K562 (cell line): ENCODE measurements at regions not wholly inside any gene's neighbourhood (a gene's known extent, or its start where the extent isn't known, plus 50 kb on each side); places are given as distances from the start of the nearest gene placed in this dataset.

Experiments used
- ATAC-seq: fragments of 200-7000 bp; cut with Tn5 transposase; 3 replicates; pipeline ENCODE4 v1.9.1; 2020; ENCODE audit warnings: moderate library complexity
- BruUV-seq: library from RNA; stranded (reverse); fragments of 400-500 nt; replicated peaks from 2 replicates; lab custom pipeline; 2021; lab: Mats Ljungman, UMichigan
- CTCF ChIA-PET: fragments of 300-600 bp; formaldehyde crosslinking; extraction: SDS; loops from one replicate; lab custom pipeline; 2021; ENCODE audit warnings: low intra/inter-chr PET ratio; lab: Yijun Ruan, JAX
- POLR2A ChIA-PET: fragments of 300-600, 350-650 bp; sonication (Branson Sonifier 250); formaldehyde crosslinking; extraction: SDS; loops from one replicate; lab custom pipeline; 2021; ENCODE audit warnings: antibody characterized with exemption, inconsistent platforms; lab: Yijun Ruan, JAX
- DNase-seq, 4 experiments: peaks; one replicate each; pipeline versions ENCODE4 v3.0.0 to v3.0.0-alpha.2; 2011 to 2018; ENCODE audit warnings: low spot score in 3 of 4, mixed read lengths in 3 of 4; ENCODE audit errors: extremely low read depth in 1 of 4
- FAIRE-seq: peaks from 2 replicates; lab custom pipeline; 2011; peaks lifted over from hg19 to GRCh38; lab: Jason Lieb, UNC
- H2AFZ ChIP-seq: 2 replicates; pipeline ENCODE4 v1.6.0; 2011; ENCODE audit warnings: low read depth, low read length, control low read depth, inconsistent platforms
- H3K27ac ChIP-seq: fragments of 200-600 bp; 3 replicates; pipeline ENCODE4 v1.8.0; 2011; ENCODE audit warnings: low read depth, mild to moderate bottlenecking, control low read depth, inconsistent platforms, low read length, moderate library complexity, mixed read lengths; ENCODE audit errors: extremely low read depth
- H3K27me3 ChIP-seq, 2 experiments: fragments of 300-600 bp in 1 of 2; 2 replicates in 1 of 2; 3 replicates in 1 of 2; pipeline versions ENCODE4 v1.6.0 to v1.8.0; 2011; ENCODE audit warnings: inconsistent platforms in 2 of 2, low read length in 2 of 2, mild to moderate bottlenecking in 1 of 2, mixed read lengths in 1 of 2, moderate library complexity in 1 of 2; ENCODE audit not compliant: control insufficient read depth in 2 of 2, insufficient read depth in 2 of 2
- H3K36me3 ChIP-seq: fragments of 300-600 bp; 3 replicates; pipeline ENCODE4 v1.8.0; 2011; ENCODE audit warnings: mild to moderate bottlenecking, low read length, inconsistent platforms; ENCODE audit not compliant: control insufficient read depth, insufficient read depth
- H3K4me1 ChIP-seq, 2 experiments: fragments of 200-600 bp in 1 of 2; replicated peaks in 1 of 2; 2 replicates in 1 of 2; 3 replicates in 1 of 2; pipeline versions ENCODE4 v1.5.1 to v1.8.0; 2011; ENCODE audit warnings: inconsistent platforms in 2 of 2, low read length in 2 of 2, mild to moderate bottlenecking in 1 of 2, mixed read lengths in 1 of 2, moderate library complexity in 1 of 2; ENCODE audit not compliant: control insufficient read depth in 2 of 2, insufficient read depth in 2 of 2
- H3K4me2 ChIP-seq: 2 replicates; pipeline ENCODE4 v1.6.1; 2011; ENCODE audit warnings: low read length, control low read depth, inconsistent platforms, mixed read lengths; ENCODE audit not compliant: insufficient read depth
- H3K4me3 ChIP-seq: fragments of 200-600 bp; sonication (generic), shearing (Covaris generic); 2 replicates; pipeline ENCODE4 v1.5.1; 2016; ENCODE audit warnings: control low read depth, inconsistent platforms
- H3K79me2 ChIP-seq: fragments of 200-600 bp; 3 replicates; pipeline ENCODE4 v1.8.0; 2011; ENCODE audit warnings: low read length, inconsistent platforms; ENCODE audit not compliant: control insufficient read depth, insufficient read depth
- H3K9ac ChIP-seq, 2 experiments: 2 replicates each; pipeline versions ENCODE4 v1.6.0 to v1.6.1; 2011; ENCODE audit warnings: low read depth in 2 of 2, low read length in 2 of 2, control low read depth in 1 of 2, inconsistent platforms in 1 of 2, mild to moderate bottlenecking in 1 of 2, mixed read lengths in 1 of 2; ENCODE audit not compliant: insufficient read depth in 1 of 2
- H3K9me1 ChIP-seq: one replicate; pipeline ENCODE4 v1.6.0; 2011; ENCODE audit warnings: inconsistent platforms, mild to moderate bottlenecking, low read length, moderate library complexity; ENCODE audit not compliant: control insufficient read depth, insufficient read depth
- H3K9me3 ChIP-seq: replicated peaks from 2 replicates; pipeline ENCODE4 v1.5.1; 2011; ENCODE audit warnings: low read depth, low read length, inconsistent platforms; ENCODE audit not compliant: control insufficient read depth, insufficient read depth
- H4K20me1 ChIP-seq: replicated peaks from 2 replicates; pipeline ENCODE4 v1.6.1; 2011; ENCODE audit warnings: low read length, inconsistent platforms, mixed read lengths; ENCODE audit not compliant: control insufficient read depth, insufficient read depth
- BDP1 ChIP-seq: IDR thresholded peaks from 3 replicates; pipeline ENCODE4 v1.6.1; 2011; ENCODE audit not compliant: insufficient read length, insufficient read depth
- CBFA2T3 ChIP-seq: fragments of 450-650 bp; IDR thresholded peaks from 2 replicates; pipeline ENCODE4 v1.6.1; 2017
- CBFB ChIP-seq: sonication (generic); formaldehyde crosslinking; IDR thresholded peaks from 2 replicates; pipeline ENCODE4 v1.4.0; 2020; ENCODE audit warnings: mild to moderate bottlenecking, missing genetic modification reagents
- CREB3L1 ChIP-seq: fragments of 450-650 bp; IDR thresholded peaks from 2 replicates; pipeline ENCODE4 v1.6.1; 2014; ENCODE audit warnings: low read depth, mild to moderate bottlenecking, moderate library complexity, borderline replicate concordance
- HMGN3 ChIP-seq: IDR thresholded peaks from 2 replicates; pipeline ENCODE4 v1.6.1; 2011; ENCODE audit warnings: borderline replicate concordance, low read depth, mild to moderate bottlenecking, mixed read lengths, low read length; ENCODE audit not compliant: insufficient read length; ENCODE audit errors: extremely low read depth
- HOMEZ ChIP-seq: fragments of 250-450 bp; sonication (Bioruptor Pico); IDR thresholded peaks from 2 replicates; pipeline ENCODE4 v1.4.0; 2020; ENCODE audit warnings: mild to moderate bottlenecking, moderate library complexity
- HSF4 ChIP-seq: fragments of 250-450 bp; sonication (Bioruptor Pico); IDR thresholded peaks from 2 replicates; pipeline ENCODE4 v2.1.2; 2022; ENCODE audit warnings: mild to moderate bottlenecking, moderate library complexity, borderline replicate concordance
- RBM17 ChIP-seq: fragments of 200-400 bp; formaldehyde crosslinking; IDR thresholded peaks from 2 replicates; pipeline ENCODE4 v1.6.1; 2017; ENCODE audit warnings: low read depth, mild to moderate bottlenecking, low read length, borderline replicate concordance
- WGBS: fragments of 100-300 bp; shearing (Covaris generic); methylation state at CpG from one replicate; pipeline ENCODE4 v1.1.6; 2016; ENCODE audit warnings: low coverage, mixed read lengths; ENCODE audit not compliant: insufficient coverage; ENCODE audit errors: missing lambda C conversion rate; 5-methylcytosine and 5-hydroxymethylcytosine counted together
- in situ Hi-C: fragments of 300-500 bp; cut with MboI; formaldehyde crosslinking; loops from 4 replicates; pipeline ENCODE4 v1.15.0; 2018; ENCODE audit warnings: inconsistent platforms, mixed read lengths
- intact Hi-C: fragments of 100-400 bp; cut with micrococcal nuclease; formaldehyde crosslinking; loops from 2 replicates; pipeline ENCODE4 v1.14.2; 2022

DNA sequence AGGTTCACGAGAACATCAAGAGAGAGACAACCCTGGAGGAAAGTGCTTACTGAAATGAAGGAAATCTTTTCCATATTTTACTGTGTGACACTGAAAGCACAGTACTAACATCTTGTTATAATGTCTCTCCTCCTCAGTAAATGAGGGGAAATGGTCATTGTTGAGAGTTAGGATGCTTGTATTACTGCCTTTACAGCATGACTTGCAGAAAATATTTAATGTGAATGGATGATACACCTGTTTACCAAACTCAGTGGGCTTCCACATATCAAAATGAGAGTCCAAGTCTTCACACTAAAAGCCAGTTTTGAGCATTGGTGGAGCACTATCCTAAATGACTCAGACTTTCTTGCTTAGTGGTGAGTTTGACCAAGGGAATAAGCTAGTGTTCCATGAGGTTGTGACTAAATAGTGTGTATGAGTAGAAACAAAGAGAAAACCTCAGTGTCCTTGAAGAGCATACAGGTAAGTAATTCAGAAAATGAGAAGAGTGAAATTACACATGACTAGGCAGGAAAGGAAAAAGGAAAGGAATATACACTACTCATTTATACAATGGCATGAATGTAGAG lies 930.7 kb upstream of the CELF4 start:
- H3K4me1 ChIP-seq = no peaks in the 10 kb centered on the region
- no peaks in the 10 kb centered on the region for H3K9me1 ChIP-seq
- H3K36me3 ChIP-seq = no peaks in the 10 kb centered on the region
- POLR2A ChIA-PET = no interaction called here
- H3K4me3 ChIP-seq = no peak overlapping the region
- no peaks in the 10 kb centered on the region for H3K79me2 ChIP-seq
- no TSS peak for BruUV-seq
- DNase-seq (no peak), ATAC-seq (no peak), FAIRE-seq (no peak)
- intact Hi-C loops (no loop called here), in situ Hi-C loops (no loop called here)
- TF ChIP-seq HSF4 (CRISPR knock-in tag) = no peak
- TF ChIP-seq CBFA2T3 = no peak
- no peak for TF ChIP-seq RBM17
- no peak for TF ChIP-seq HOMEZ
- CTCF ChIA-PET = no interaction called here
- H3K27ac ChIP-seq = no peak overlapping the region
- no peaks in the 10 kb centered on the region for H3K9me3 ChIP-seq
- 12% methylated on average over 1 of the region's 1 CpG for WGBS
- no peak overlapping the region for H2AFZ ChIP-seq
- no peak overlapping the region for H3K9ac ChIP-seq
- H4K20me1 ChIP-seq = no peaks in the 10 kb centered on the region
- H3K4me2 ChIP-seq = no peak overlapping the region
- no peaks in the 10 kb centered on the region for H3K27me3 ChIP-seq

- no TSS peak for BruUV-seq
- DNase-seq (no peak), ATAC-seq (no peak), FAIRE-seq (no peak)
- Histone ChIP-seq H3K27ac (no peak overlapping the region), H3K4me3 (no peak overlapping the region), H3K36me3 (no peaks in the 10 kb centered on the region), H3K27me3 (no peaks in the 10 kb centered on the region), H3K9me1 (no peaks in the 10 kb centered on the region), H3K4me2 (no peak overlapping the region), H3K9me3 (no peaks in the 10 kb centered on the region), H3K9ac (no peak overlapping the region), H4K20me1 (no peaks in the 10 kb centered on the region), H3K4me1 (no peaks in the 10 kb centered on the region), H2AFZ (no peak overlapping the region), H3K79me2 (no peaks in the 10 kb centered on the region)
- CTCF ChIA-PET = no interaction called here
- WGBS = 0% methylated on average over 2 of the region's 2 CpGs
- in situ Hi-C loops (no loop called here), intact Hi-C loops (no loop called here)
- POLR2A ChIA-PET = no interaction called here
- no peak for TF ChIP-seq CREB3L1
- no peak for TF ChIP-seq BDP1
- no peak for TF ChIP-seq HMGN3
- no peak for TF ChIP-seq CBFB (CRISPR knock-in tag)
Observed at GRCh38 chr18:38494065-38494464, 928.5 kb upstream of the CELF4 start.
